ENCODE measurements at regions not wholly inside any gene's neighbourhood (a gene's known extent, or its start where the extent isn't known, plus 50 kb on each side); places are given as distances from the start of the nearest gene placed in this dataset.

DNA sequence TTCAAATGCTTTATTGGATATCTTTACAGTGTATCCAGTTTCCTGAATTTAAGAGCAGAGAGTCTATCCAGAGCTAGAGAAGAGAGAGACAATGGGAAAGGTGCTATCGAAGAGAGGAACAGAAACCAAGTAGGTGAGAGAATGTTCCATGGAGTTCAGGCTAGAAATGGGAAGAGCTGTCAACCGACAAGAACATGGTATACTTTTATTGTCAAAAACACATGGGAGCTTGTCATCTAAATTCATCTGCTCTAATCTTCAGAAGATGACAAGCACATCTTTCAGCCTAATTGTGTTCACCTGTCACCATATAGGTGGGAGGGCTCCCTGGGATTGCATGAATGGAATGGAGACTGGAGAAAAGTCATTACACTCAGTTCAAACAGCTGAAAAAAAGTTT, 690.4 kb upstream of the LRATD1 start:
- Histone ChIP-seq H3K56ac (replicated peaks; ENCODE audit: insufficient read length, low read depth, low read length) (no peak overlapping the region), H3K9me3 (ENCODE audit: insufficient read depth in 2 of 2, low read depth in 1 of 2, low read length in 1 of 2) (no peaks in the 10 kb centered on the region), H2BK5ac (ENCODE audit: low read depth, low read length) (no peak overlapping the region), H2BK20ac (ENCODE audit: low read length) (no peak overlapping the region), H3K36me3 (ENCODE audit: control insufficient read depth in 2 of 4, insufficient read depth in 4 of 4, low read length in 3 of 4) (no peaks in the 10 kb centered on the region), H3K79me2 (ENCODE audit: control insufficient read depth in 1 of 2, insufficient read depth in 2 of 2, low read length in 2 of 2) (no peaks in the 10 kb centered on the region), H4K91ac (replicated peaks; ENCODE audit: insufficient read length, low read length) (no peak overlapping the region), H3K4ac (replicated peaks; ENCODE audit: insufficient read length, low read depth, low read length) (no peak overlapping the region), H2AK5ac (ENCODE audit: low read depth, low read length) (no peak overlapping the region), H4K5ac (ENCODE audit: insufficient read length, low read depth, low read length) (no peak overlapping the region), H2BK120ac (replicated peaks; ENCODE audit: low read depth, low read length) (no peak overlapping the region), H3K4me3 (ENCODE audit: extremely low read depth in 1 of 4, insufficient read depth in 2 of 4, low read depth in 3 of 4, low read length in 4 of 4) (no peak overlapping the region), H3K4me1 (replicated peaks in 1 of 4; ENCODE audit: control insufficient read depth in 3 of 4, insufficient read depth in 4 of 4, low read length in 3 of 4) (no peaks in the 10 kb centered on the region), H3K18ac (ENCODE audit: extremely low read depth, low read length) (no peak overlapping the region), H3K23ac (ENCODE audit: insufficient read length) (no peak overlapping the region), H3K23me2 (ENCODE audit: low read depth, low read length) (no peaks in the 10 kb centered on the region), H4K8ac (ENCODE audit: extremely low read depth, insufficient read depth, low read length) (no peak overlapping the region), H3K27ac (ENCODE audit: low read depth, low read length) (no peak overlapping the region), H2AFZ (ENCODE audit: low read length) (no peak overlapping the region), H3K27me3 (replicated peaks in 1 of 4; ENCODE audit: control insufficient read depth in 3 of 4, extremely low read depth in 1 of 4, insufficient read depth in 3 of 4, low read length in 3 of 4) (no peaks in the 10 kb centered on the region), H2BK15ac (ENCODE audit: low read length) (no peak overlapping the region), H3K4me2 (ENCODE audit: insufficient read depth in 1 of 2, low read depth in 2 of 2, low read length in 2 of 2) (no peak overlapping the region), H3K14ac (ENCODE audit: insufficient read length) (no peak overlapping the region), H4K20me1 (replicated peaks in 1 of 2; ENCODE audit: control insufficient read depth in 1 of 2, insufficient read depth in 2 of 2, low read length in 2 of 2) (no peaks in the 10 kb centered on the region), H3K9ac (replicated peaks in 1 of 4; ENCODE audit: extremely low read depth in 1 of 4, low read depth in 3 of 4, low read length in 3 of 4) (no peak overlapping the region), H2BK12ac (ENCODE audit: low read depth, low read length) (no peak overlapping the region), H3K79me1 (ENCODE audit: low read depth, low read length) (no peaks in the 10 kb centered on the region)
- ChIA-PET POLR2A (ENCODE audit: partially characterized antibody) (no interaction called here), CTCF (ENCODE audit: partially characterized antibody) (no interaction called here)
- no peak for DNase-seq (ENCODE audit: low read depth in 1 of 2, low spot score in 2 of 2)
- TF ChIP-seq HDAC6 (IDR thresholded peaks at IDR 0.05; ENCODE audit: low read depth, low read length) (no peak), POLR2A (IDR thresholded peaks at IDR 0.05; ENCODE audit: control extremely low read depth in 1 of 2, low read depth in 2 of 2, low read length in 2 of 2) (no peak)
- WGBS, 2 experiments (ENCODE audit: extremely low coverage in 1 of 2, insufficient coverage in 1 of 2, insufficient read length in 1 of 2, insufficient replicate concordance in 2 of 2, low coverage in 1 of 2, low lambda C conversion rate in 2 of 2, missing lambda C conversion rate in 1 of 2) = 89% methylated on average over 2 of the region's 2 CpGs; no CpG with 5 or more reads in 1 of the 2 experiments
- no peak for FAIRE-seq

Measured in H1 (cell line).